NCI-H128 (cell line): ENCODE measurements at regions not wholly inside any gene's neighbourhood (a gene's known extent, or its start where the extent isn't known, plus 50 kb on each side); places are given as distances from the start of the nearest gene placed in this dataset.
"Not testable (repeated sequence)": the region's sequence is repeated elsewhere in the genome, so short reads cannot be mapped to it uniquely, and the experiment has no call there.

Experiments
- DNase-seq: peaks from one replicate; lab custom pipeline; 2025; ENCODE audit not compliant: unreplicated experiment; lab: John Stamatoyannopoulos, UW

- DNase-seq: not testable (repeated sequence)
These were observed 492.8 kb downstream of the JRKL start for GRCh38 chr11:96882622-96883021.

GRCh38 chr11:96885405-96885804 is 495.6 kb downstream of the JRKL start:
- no peak for DNase-seq

- DNase-seq: no peak
These were observed 496.1 kb downstream of the JRKL start for GRCh38 chr11:96885912-96886311.

GRCh38 chr11:96893988-96894387 is 504.2 kb downstream of the JRKL start:
- no peak for DNase-seq

GRCh38 chr11:96894587-96894986 is 504.8 kb downstream of the JRKL start:
- DNase-seq: no peak

GRCh38 chr11:96899971-96900370 is 510.2 kb downstream of the JRKL start:
- no peak for DNase-seq

GRCh38 chr11:96905143-96905542 is 515.3 kb downstream of the JRKL start:
- DNase-seq: no peak

- no peak for DNase-seq
These were observed 515.9 kb downstream of the JRKL start for GRCh38 chr11:96905663-96906062.

- no peak for DNase-seq
These were observed 516.7 kb downstream of the JRKL start for GRCh38 chr11:96906476-96906875.

- DNase-seq: no peak
These were observed 536.0 kb downstream of the JRKL start for GRCh38 chr11:96925862-96926261.

GRCh38 chr11:96940227-96940626 is 550.4 kb downstream of the JRKL start:
- no peak for DNase-seq

GRCh38 chr11:96942855-96943254 is 553.0 kb downstream of the JRKL start:
- DNase-seq: no peak

- DNase-seq: no peak
These were observed 554.2 kb downstream of the JRKL start for GRCh38 chr11:96943970-96944369.

GRCh38 chr11:96948066-96948465 is 558.3 kb downstream of the JRKL start:
- DNase-seq: no peak

- no peak for DNase-seq
These were observed 559.7 kb downstream of the JRKL start for GRCh38 chr11:96949464-96949863.

GRCh38 chr11:96954587-96955242 is 564.9 kb downstream of the JRKL start:
- no peak for DNase-seq

GRCh38 chr11:96960476-96960875 is 570.7 kb downstream of the JRKL start:
- no peak for DNase-seq

GRCh38 chr11:96960926-96961325 is 571.1 kb downstream of the JRKL start:
- no peak for DNase-seq

GRCh38 chr11:96961931-96962330 is 572.1 kb downstream of the JRKL start:
- DNase-seq: no peak

GRCh38 chr11:96963375-96963774 is 573.6 kb downstream of the JRKL start:
- no peak for DNase-seq

GRCh38 chr11:96964661-96965060 is 574.8 kb downstream of the JRKL start:
- DNase-seq: no peak

- DNase-seq: no peak
These were observed 577.8 kb downstream of the JRKL start for GRCh38 chr11:96967616-96968015.

- no peak for DNase-seq
These were observed 579.4 kb downstream of the JRKL start for GRCh38 chr11:96969251-96969650.
